Esophagus mucosa (tissue), 1 donor: ENCODE measurements at regions not wholly inside any gene's neighbourhood (a gene's known extent, or its start where the extent isn't known, plus 50 kb on each side); places are given as distances from the start of the nearest gene placed in this dataset.
A peak's percentile ranks its signal among the peaks of the same experiment; 100 is the strongest.
"Not testable (repeated sequence)": the region's sequence is repeated elsewhere in the genome, so short reads cannot be mapped to it uniquely, and the experiment has no call there.

Source experiments
- ATAC-seq: fragments of 200-7000 bp; cut with Tn5 transposase; one replicate; pipeline ENCODE4 v1.9.1; 2020
- donor health status: DM: yes; HTN: yes; CAD: no.

GRCh38 chr17:33858121-33858520 is 397.0 kb upstream of the CCL2 start:
- ATAC-seq = no peak

GRCh38 chr17:33858682-33859081 is 396.4 kb upstream of the CCL2 start:
- no peak for ATAC-seq

- no peak for ATAC-seq
These were observed 392.1 kb upstream of the CCL2 start for GRCh38 chr17:33862772-33863602.

- ATAC-seq = no peak
These were observed 390.3 kb upstream of the CCL2 start for GRCh38 chr17:33864758-33865229.

GRCh38 chr17:33868899-33869298 is 386.2 kb upstream of the CCL2 start:
- ATAC-seq = no peak

- no peak for ATAC-seq
These were observed 384.1 kb upstream of the CCL2 start for GRCh38 chr17:33870936-33871335.

- ATAC-seq = peak; percentile 100
These were observed 383.2 kb upstream of the CCL2 start for GRCh38 chr17:33871720-33872540.

GRCh38 chr17:33873201-33873617 is 381.9 kb upstream of the CCL2 start:
- ATAC-seq = no peak

- ATAC-seq = no peak
These were observed 380.4 kb upstream of the CCL2 start for GRCh38 chr17:33874617-33875060.

GRCh38 chr17:33875973-33876372 is 379.1 kb upstream of the CCL2 start:
- no peak for ATAC-seq

GRCh38 chr17:33882273-33882672 is 372.8 kb upstream of the CCL2 start:
- not testable (repeated sequence) for ATAC-seq

GRCh38 chr17:33882677-33883076 is 372.4 kb upstream of the CCL2 start:
- ATAC-seq = not testable (repeated sequence)

GRCh38 chr17:33888455-33888854 is 366.6 kb upstream of the CCL2 start:
- ATAC-seq = no peak

- no peak for ATAC-seq
These were observed 366.0 kb upstream of the CCL2 start for GRCh38 chr17:33889040-33889439.

GRCh38 chr17:33889766-33890165 is 365.3 kb upstream of the CCL2 start:
- ATAC-seq = no peak

- no peak for ATAC-seq
These were observed 362.1 kb upstream of the CCL2 start for GRCh38 chr17:33892717-33893591.

- ATAC-seq = no peak
These were observed 359.6 kb upstream of the CCL2 start for GRCh38 chr17:33895491-33895890.

GRCh38 chr17:33896263-33896662 is 358.8 kb upstream of the CCL2 start:
- ATAC-seq = no peak

GRCh38 chr17:33901085-33901484 is 354.0 kb upstream of the CCL2 start:
- no peak for ATAC-seq

- no peak for ATAC-seq
These were observed 352.1 kb upstream of the CCL2 start for GRCh38 chr17:33902901-33903449.

- ATAC-seq = no peak
These were observed 350.6 kb upstream of the CCL2 start for GRCh38 chr17:33904476-33904875.

- no peak for ATAC-seq
These were observed 349.7 kb upstream of the CCL2 start for GRCh38 chr17:33905338-33905800.
